ENCODE measurements at regions not wholly inside any gene's neighbourhood (a gene's known extent, or its start where the extent isn't known, plus 50 kb on each side); places are given as distances from the start of the nearest gene placed in this dataset.

DNA sequence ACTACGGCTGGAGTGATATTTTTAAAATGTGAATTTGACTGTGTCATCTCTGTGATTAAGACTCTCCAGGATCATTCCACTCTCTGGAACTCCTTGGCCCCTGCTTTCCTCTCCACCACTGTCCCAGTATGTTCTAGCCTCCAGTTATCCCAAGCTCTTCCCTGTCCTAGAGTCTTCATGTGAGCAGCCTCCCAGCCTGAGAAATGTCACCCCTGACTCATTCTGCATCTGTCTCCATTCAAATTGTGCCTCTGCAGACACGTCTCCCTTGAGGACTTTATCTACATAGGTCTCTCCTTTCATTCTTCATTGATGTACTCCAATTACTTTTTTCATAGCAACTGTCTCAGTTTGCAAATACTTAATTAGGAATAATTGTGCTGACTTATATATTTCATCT lies 317.7 kb upstream of the ADAMTS9 start:
- H3K4me3 ChIP-seq (ENCODE audit: low read depth in 2 of 2, low read length in 1 of 2) = no peak overlapping the region
- peaks cover 23% of the 10 kb centered on the region for H3F3A ChIP-seq (replicated peaks; ENCODE audit: insufficient read depth)
- TF ChIP-seq TCF12 (IDR thresholded peaks at IDR 0.05) = 0 out of 2 replicates have a peak, but pooled peaks have one; percentile 22
- TF ChIP-seq, protein P1, sequence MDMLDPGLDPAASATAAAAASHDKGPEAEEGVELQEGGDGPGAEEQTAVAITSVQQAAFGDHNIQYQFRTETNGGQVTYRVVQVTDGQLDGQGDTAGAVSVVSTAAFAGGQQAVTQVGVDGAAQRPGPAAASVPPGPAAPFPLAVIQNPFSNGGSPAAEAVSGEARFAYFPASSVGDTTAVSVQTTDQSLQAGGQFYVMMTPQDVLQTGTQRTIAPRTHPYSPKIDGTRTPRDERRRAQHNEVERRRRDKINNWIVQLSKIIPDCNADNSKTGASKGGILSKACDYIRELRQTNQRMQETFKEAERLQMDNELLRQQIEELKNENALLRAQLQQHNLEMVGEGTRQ (IDR thresholded peaks at IDR 0.05; ENCODE audit: borderline replicate concordance, low read depth, low read length) = no peak
- no peak for DNase-seq
- ChIA-PET POLR2A (no interaction called here), CTCF (interaction anchor here (1.8 kb wide), 1 partner anchor 13 kb away, joined by 4 read pairs; no protein-coding TSS in a partner anchor)
- H3K9me2 ChIP-seq = no peaks in the 10 kb centered on the region
- peak overlapping the region; percentile 74 to 83 for H3K27ac ChIP-seq (ENCODE audit: low read depth in 2 of 2, low read length in 1 of 2)
- H3K4me1 ChIP-seq (ENCODE audit: control insufficient read depth in 1 of 2, insufficient read depth in 2 of 2, low read depth in 1 of 2, low read length in 1 of 2) = peaks cover 4 to 19% of the 10 kb centered on the region in 2 experiments
- no peaks in the 10 kb centered on the region for H3K36me3 ChIP-seq (replicated peaks in 1 of 2; ENCODE audit: control insufficient read depth in 1 of 2, insufficient read depth in 2 of 2, low read length in 1 of 2)
- H3K27me3 ChIP-seq (ENCODE audit: insufficient read depth) = no peaks in the 10 kb centered on the region
- peak overlapping the region; percentile 6; the same call in 1 of the 2 replicates for H2AFZ ChIP-seq (ENCODE audit: low read depth)
- no peaks in the 10 kb centered on the region for H3K9me3 ChIP-seq
- WGBS (ENCODE audit: low lambda C conversion rate) = 49% methylated on average over 2 of the region's 2 CpGs
- H3K79me2 ChIP-seq (ENCODE audit: insufficient read depth) = no peaks in the 10 kb centered on the region
- H4K20me1 ChIP-seq (ENCODE audit: insufficient read depth) = no peaks in the 10 kb centered on the region
- H3K4me2 ChIP-seq = peak overlapping the region; percentile 44; the same call in 1 of the 2 replicates
- no peak overlapping the region; the same call in 1 of the 2 replicates for H3K9ac ChIP-seq

DNA sequence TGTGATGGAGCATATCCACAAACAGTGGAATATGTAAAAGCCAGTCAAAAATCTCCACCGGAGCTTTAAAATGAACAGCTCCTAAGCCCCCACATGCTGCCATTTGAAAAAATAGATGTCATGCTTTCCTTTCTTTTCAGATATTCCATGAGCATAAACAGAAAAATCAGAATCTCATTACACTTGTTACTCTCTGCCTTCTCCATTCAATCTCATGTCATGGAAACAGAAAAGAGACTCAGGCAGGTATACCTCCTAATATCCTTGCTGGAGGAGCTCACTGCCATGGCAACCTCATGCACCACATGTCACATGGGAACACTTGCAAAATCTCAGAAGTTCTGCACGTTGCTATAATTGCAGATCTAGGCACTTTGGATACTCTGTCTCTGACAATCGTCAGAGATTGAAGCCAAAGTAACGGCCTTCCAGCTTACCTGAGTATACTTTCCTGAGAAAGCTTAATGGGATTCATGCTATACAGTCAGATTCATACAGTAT lies 317.0 kb upstream of the ADAMTS9 start:
- H3K36me3 ChIP-seq (replicated peaks in 1 of 2; ENCODE audit: control insufficient read depth in 1 of 2, insufficient read depth in 2 of 2, low read length in 1 of 2) = no peaks in the 10 kb centered on the region
- H3F3A ChIP-seq (replicated peaks; ENCODE audit: insufficient read depth) = peaks cover 23% of the 10 kb centered on the region
- TF ChIP-seq GATA2 (CRISPR knock-in tag; IDR thresholded peaks at IDR 0.05) = no peak
- TF ChIP-seq MEF2A (IDR thresholded peaks at IDR 0.05; ENCODE audit: borderline replicate concordance, low read depth) = no peak
- TF ChIP-seq FOSL2 (IDR thresholded peaks at IDR 0.05; ENCODE audit: borderline replicate concordance, low read depth) = no peak
- TF ChIP-seq CHD2 (IDR thresholded peaks at IDR 0.05; ENCODE audit: low read length, partially characterized antibody) = no peak
- no peak for TF ChIP-seq SIN3A (IDR thresholded peaks at IDR 0.05; ENCODE audit: borderline replicate concordance, low read depth, low read length)
- TF ChIP-seq, protein P2, sequence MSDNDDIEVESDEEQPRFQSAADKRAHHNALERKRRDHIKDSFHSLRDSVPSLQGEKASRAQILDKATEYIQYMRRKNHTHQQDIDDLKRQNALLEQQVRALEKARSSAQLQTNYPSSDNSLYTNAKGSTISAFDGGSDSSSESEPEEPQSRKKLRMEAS (IDR thresholded peaks at IDR 0.05; ENCODE audit: low read depth) = no peak
- TF ChIP-seq EP300 (IDR thresholded peaks at IDR 0.05; ENCODE audit: borderline replicate concordance in 1 of 2, low read depth in 1 of 2, low read length in 1 of 2) = no peak
- no peak for TF ChIP-seq SMC3 (IDR thresholded peaks at IDR 0.05; ENCODE audit: low read depth, low read length)
- TF ChIP-seq, protein P1 (IDR thresholded peaks at IDR 0.05; ENCODE audit: borderline replicate concordance, low read depth, low read length) = no peak
- no peak for TF ChIP-seq TEAD4 (IDR thresholded peaks at IDR 0.05; ENCODE audit: borderline replicate concordance, insufficient read depth)
- TF ChIP-seq RXRA (IDR thresholded peaks at IDR 0.05; ENCODE audit: borderline replicate concordance, low read depth) = no peak
- TF ChIP-seq, protein P3, sequence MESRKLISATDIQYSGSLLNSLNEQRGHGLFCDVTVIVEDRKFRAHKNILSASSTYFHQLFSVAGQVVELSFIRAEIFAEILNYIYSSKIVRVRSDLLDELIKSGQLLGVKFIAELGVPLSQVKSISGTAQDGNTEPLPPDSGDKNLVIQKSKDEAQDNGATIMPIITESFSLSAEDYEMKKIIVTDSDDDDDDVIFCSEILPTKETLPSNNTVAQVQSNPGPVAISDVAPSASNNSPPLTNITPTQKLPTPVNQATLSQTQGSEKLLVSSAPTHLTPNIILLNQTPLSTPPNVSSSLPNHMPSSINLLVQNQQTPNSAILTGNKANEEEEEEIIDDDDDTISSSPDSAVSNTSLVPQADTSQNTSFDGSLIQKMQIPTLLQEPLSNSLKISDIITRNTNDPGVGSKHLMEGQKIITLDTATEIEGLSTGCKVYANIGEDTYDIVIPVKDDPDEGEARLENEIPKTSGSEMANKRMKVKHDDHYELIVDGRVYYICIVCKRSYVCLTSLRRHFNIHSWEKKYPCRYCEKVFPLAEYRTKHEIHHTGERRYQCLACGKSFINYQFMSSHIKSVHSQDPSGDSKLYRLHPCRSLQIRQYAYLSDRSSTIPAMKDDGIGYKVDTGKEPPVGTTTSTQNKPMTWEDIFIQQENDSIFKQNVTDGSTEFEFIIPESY (IDR thresholded peaks at IDR 0.05; ENCODE audit: borderline replicate concordance, low read depth) = no peak
- TF ChIP-seq MXI1 (IDR thresholded peaks at IDR 0.05; ENCODE audit: low read depth, low read length) = no peak
- H2AFZ ChIP-seq (ENCODE audit: low read depth) = no peak overlapping the region
- H3K4me1 ChIP-seq (ENCODE audit: control insufficient read depth in 1 of 2, insufficient read depth in 2 of 2, low read depth in 1 of 2, low read length in 1 of 2) = peaks cover 4 to 19% of the 10 kb centered on the region in 2 experiments
- H3K9ac ChIP-seq = no peak overlapping the region
- H3K27ac ChIP-seq (ENCODE audit: low read depth in 2 of 2, low read length in 1 of 2) = peak overlapping the region; percentile 74 to 83; a peak in 3 of 4 replicates
- peak overlapping the region; percentile 44; the same call in 1 of the 2 replicates for H3K4me2 ChIP-seq
- no peaks in the 10 kb centered on the region for H3K9me3 ChIP-seq
- H3K4me3 ChIP-seq (ENCODE audit: low read depth in 2 of 2, low read length in 1 of 2) = no peak overlapping the region
- H3K9me2 ChIP-seq = no peaks in the 10 kb centered on the region
- CTCF ChIA-PET = no interaction called here
- H3K27me3 ChIP-seq (ENCODE audit: insufficient read depth) = no peaks in the 10 kb centered on the region
- H3K79me2 ChIP-seq (ENCODE audit: insufficient read depth) = no peaks in the 10 kb centered on the region
- POLR2A ChIA-PET = no interaction called here
- H4K20me1 ChIP-seq (ENCODE audit: insufficient read depth) = no peaks in the 10 kb centered on the region
- WGBS (ENCODE audit: low lambda C conversion rate) = 71% methylated on average over 4 of the region's 4 CpGs
- no peak for DNase-seq
